ENCODE measurements at regions not wholly inside any gene's neighbourhood (a gene's known extent, or its start where the extent isn't known, plus 50 kb on each side); places are given as distances from the start of the nearest gene placed in this dataset.

DNA sequence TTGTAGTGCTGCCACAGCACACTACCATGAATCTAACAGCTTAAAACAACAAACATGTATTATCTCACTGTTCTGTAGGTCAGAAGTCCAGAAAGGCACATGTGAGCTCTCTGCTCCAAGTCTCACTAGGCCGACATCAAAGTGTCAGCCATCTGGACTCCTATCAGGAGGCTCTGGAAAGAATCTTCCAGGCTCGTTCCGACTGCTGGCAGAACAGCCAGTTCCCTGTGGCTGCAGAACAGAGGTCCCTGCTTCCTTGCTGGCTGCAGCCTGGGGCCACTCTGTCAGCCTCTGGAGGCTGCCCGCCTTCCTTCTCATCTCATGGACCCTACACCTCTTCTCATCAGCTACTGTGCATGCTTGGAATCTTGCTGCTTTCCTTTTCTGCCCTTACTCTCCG is 168.9 kb downstream of the CBLN1 start:
- Histone ChIP-seq H3K27me3 (no peaks in the 10 kb centered on the region), H3K4me1 (ENCODE audit: insufficient read depth) (peaks cover 4% of the 10 kb centered on the region), H3K9me3 (no peaks in the 10 kb centered on the region), H3K27ac (no peak overlapping the region), H3K4me3 (no peak overlapping the region), H3K36me3 (no peaks in the 10 kb centered on the region)
- TF ChIP-seq, protein P1, sequence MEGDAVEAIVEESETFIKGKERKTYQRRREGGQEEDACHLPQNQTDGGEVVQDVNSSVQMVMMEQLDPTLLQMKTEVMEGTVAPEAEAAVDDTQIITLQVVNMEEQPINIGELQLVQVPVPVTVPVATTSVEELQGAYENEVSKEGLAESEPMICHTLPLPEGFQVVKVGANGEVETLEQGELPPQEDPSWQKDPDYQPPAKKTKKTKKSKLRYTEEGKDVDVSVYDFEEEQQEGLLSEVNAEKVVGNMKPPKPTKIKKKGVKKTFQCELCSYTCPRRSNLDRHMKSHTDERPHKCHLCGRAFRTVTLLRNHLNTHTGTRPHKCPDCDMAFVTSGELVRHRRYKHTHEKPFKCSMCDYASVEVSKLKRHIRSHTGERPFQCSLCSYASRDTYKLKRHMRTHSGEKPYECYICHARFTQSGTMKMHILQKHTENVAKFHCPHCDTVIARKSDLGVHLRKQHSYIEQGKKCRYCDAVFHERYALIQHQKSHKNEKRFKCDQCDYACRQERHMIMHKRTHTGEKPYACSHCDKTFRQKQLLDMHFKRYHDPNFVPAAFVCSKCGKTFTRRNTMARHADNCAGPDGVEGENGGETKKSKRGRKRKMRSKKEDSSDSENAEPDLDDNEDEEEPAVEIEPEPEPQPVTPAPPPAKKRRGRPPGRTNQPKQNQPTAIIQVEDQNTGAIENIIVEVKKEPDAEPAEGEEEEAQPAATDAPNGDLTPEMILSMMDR (IDR thresholded peaks at IDR 0.05), result no peak
- TF ChIP-seq POLR2A (IDR thresholded peaks at IDR 0.05) (no peak), EP300 (IDR thresholded peaks at IDR 0.05) (no peak)
- 16 to 22% (median 20%) methylated on average over 5 of the region's 5 CpGs for WGBS, 3 donors
- DNase-seq, result peak in 3 of 5 donors; percentile 24 to 76 (median 44)
- intact Hi-C loops (cut with DNase I), result no loop called here

DNA sequence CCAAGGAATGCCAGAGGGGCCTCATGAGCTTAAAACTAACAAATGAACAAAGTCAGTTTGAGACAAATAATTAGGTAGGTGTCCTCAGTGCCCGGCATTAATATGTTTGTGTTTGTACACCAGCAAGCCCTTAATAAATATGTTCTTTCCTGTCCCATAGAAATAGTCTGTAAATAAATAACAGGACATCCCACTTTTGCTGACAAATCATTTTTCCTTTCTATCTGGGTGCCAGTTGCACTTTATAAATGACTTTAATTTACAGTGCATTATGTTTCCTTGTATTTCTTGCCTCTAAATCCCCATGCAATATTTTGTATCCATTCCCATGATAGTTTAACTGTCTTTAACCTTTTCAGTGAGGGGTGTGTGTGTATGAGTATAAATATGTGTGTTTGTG is 170.3 kb downstream of the CBLN1 start:
- H3K27me3 ChIP-seq, result no peaks in the 10 kb centered on the region
- H3K9me3 ChIP-seq, result no peaks in the 10 kb centered on the region
- H3K4me3 ChIP-seq, result no peak overlapping the region
- WGBS, 3 donors, result 82 to 90% (median 87%) methylated on average over 1 of the region's 1 CpG
- no peak for DNase-seq
- no peak for TF ChIP-seq EP300 (IDR thresholded peaks at IDR 0.05)
- no peak for TF ChIP-seq POLR2A (IDR thresholded peaks at IDR 0.05)
- TF ChIP-seq, protein P1 (IDR thresholded peaks at IDR 0.05), result no peak
- intact Hi-C loops (cut with DNase I), result no loop called here
- H3K4me1 ChIP-seq (ENCODE audit: insufficient read depth), result peaks cover 4% of the 10 kb centered on the region
- no peak overlapping the region for H3K27ac ChIP-seq
- H3K36me3 ChIP-seq, result no peaks in the 10 kb centered on the region

DNA sequence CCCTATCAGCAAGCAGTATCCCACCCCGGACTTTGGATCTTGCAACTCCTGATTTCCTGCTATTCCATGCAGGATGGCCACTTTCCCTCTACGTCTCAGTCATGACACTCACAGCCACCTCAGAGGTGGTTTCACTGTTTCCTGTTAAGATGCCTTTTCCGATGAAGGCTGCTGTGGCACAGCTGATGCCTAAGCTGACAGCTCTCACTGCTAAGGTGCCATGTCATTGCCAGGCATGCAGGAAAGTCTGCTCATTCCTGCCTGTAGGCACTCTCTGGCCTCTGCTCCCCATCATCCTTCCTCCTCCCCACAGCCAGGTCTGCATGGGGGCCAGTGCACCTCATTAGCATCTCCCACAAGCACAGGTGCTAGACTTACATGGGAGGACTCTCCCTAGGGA is 173.0 kb downstream of the CBLN1 start:
- TF ChIP-seq POLR2A (IDR thresholded peaks at IDR 0.05), result no peak
- TF ChIP-seq, protein P1 (IDR thresholded peaks at IDR 0.05), result no peak
- no peak for TF ChIP-seq EP300 (IDR thresholded peaks at IDR 0.05)
- no peaks in the 10 kb centered on the region for H3K27me3 ChIP-seq
- intact Hi-C loops (cut with DNase I), result no loop called here
- H3K4me3 ChIP-seq, result no peak overlapping the region
- H3K27ac ChIP-seq, result no peak overlapping the region
- H3K9me3 ChIP-seq, result no peaks in the 10 kb centered on the region
- no peak for DNase-seq
- WGBS, 3 donors, result 88 to 93% (median 88%) methylated on average over 3 of the region's 3 CpGs
- no peaks in the 10 kb centered on the region for H3K36me3 ChIP-seq
- H3K4me1 ChIP-seq (ENCODE audit: insufficient read depth), result peaks cover 4% of the 10 kb centered on the region

DNA sequence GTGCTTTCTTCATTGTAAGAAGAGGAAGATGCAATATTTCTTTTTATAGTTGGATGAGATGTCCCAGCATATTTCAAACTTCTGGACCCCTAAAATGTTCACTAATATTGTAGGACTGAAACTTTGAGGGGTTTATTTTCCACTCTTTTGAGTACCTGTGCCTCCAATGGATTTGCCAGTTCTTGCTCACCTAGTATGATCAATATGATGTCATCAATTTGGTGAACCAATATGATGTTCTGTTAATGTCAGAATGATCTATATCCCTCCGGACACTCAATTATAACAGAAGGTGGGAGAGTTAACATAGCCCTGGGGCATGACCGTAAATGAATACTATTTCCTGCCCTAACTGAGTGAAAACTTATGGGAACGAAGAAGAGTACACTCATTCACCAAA is 178.3 kb downstream of the CBLN1 start:
- Histone ChIP-seq H3K27me3 (no peaks in the 10 kb centered on the region), H3K36me3 (no peaks in the 10 kb centered on the region), H3K4me1 (ENCODE audit: insufficient read depth) (no peaks in the 10 kb centered on the region), H3K9me3 (no peaks in the 10 kb centered on the region), H3K4me3 (no peak overlapping the region), H3K27ac (no peak overlapping the region)
- DNase-seq, result no peak
- TF ChIP-seq POLR2A (IDR thresholded peaks at IDR 0.05) (no peak), EP300 (IDR thresholded peaks at IDR 0.05) (no peak)
- TF ChIP-seq, protein P1 (IDR thresholded peaks at IDR 0.05), result no peak
- intact Hi-C loops (cut with DNase I), result loop anchor here in 1 of 4 donors (5.0 kb wide), 1 partner anchor 51 kb away; no protein-coding TSS in a partner anchor
- WGBS, 3 donors, result 88 to 95% (median 94%) methylated on average over 3 of the region's 3 CpGs

Measured in ovary (tissue), 7 donors.